PC-3 (cell line): ENCODE measurements at regions not wholly inside any gene's neighbourhood (a gene's known extent, or its start where the extent isn't known, plus 50 kb on each side); places are given as distances from the start of the nearest gene placed in this dataset.
"Not testable (repeated sequence)": the region's sequence is repeated elsewhere in the genome, so short reads cannot be mapped to it uniquely, and the experiment has no call there.

Source experiments
- ATAC-seq: fragments of 200-7000 bp; cut with Tn5 transposase; 2 replicates; pipeline ENCODE4 v1.9.1; 2020; ENCODE audit warnings: mild to moderate bottlenecking, moderate library complexity
- BruUV-seq: library from RNA; stranded (reverse); fragments of 400-500 nt; replicated peaks from 2 replicates; lab custom pipeline; 2021; lab: Mats Ljungman, UMichigan
- CTCF ChIA-PET: fragments of 300-600 bp; sonication (Branson Sonifier 250); formaldehyde crosslinking; loops from one replicate; lab custom pipeline; 2022; ENCODE audit warnings: antibody characterized with exemption; lab: Charles Lee
- POLR2A ChIA-PET: fragments of 300-600 bp; sonication (Branson Sonifier 250); formaldehyde crosslinking; loops from one replicate; lab custom pipeline; 2022; ENCODE audit warnings: antibody characterized with exemption; ENCODE audit not compliant: unreplicated experiment; lab: Charles Lee
- DNase-seq: peaks from one replicate; pipeline ENCODE4 v3.0.0-alpha.2; 2015
- H2AFZ ChIP-seq: fragments of 300-600 bp; sonication (generic); 2 replicates; pipeline ENCODE4 v1.6.0; 2016; ENCODE audit warnings: antibody characterized with exemption, low read length
- H3F3A ChIP-seq: fragments of 300-600 bp; sonication (generic); one replicate; pipeline ENCODE4 v1.6.0; 2017; ENCODE audit warnings: antibody characterized with exemption, low read length, control low read depth, mild to moderate bottlenecking; ENCODE audit not compliant: unreplicated experiment
- H3K27ac ChIP-seq: fragments of 300-600 bp; sonication (generic); 2 replicates; pipeline ENCODE4 v1.5.1; 2016; ENCODE audit warnings: mild to moderate bottlenecking, low read length
- H3K27me3 ChIP-seq: fragments of 300-600 bp; sonication (generic); 2 replicates; pipeline ENCODE4 v1.6.1; 2016; ENCODE audit warnings: low read length, mixed read lengths
- H3K36me3 ChIP-seq: fragments of 300-600 bp; sonication (generic); 2 replicates; pipeline ENCODE4 v1.6.1; 2016; ENCODE audit warnings: low read depth, mixed run types, low read length, mixed read lengths
- H3K4me1 ChIP-seq: fragments of 300-600 bp; sonication (generic); 2 replicates; pipeline ENCODE4 v1.5.1; 2016; ENCODE audit warnings: low read length; ENCODE audit not compliant: insufficient read depth
- H3K4me2 ChIP-seq: fragments of 300-600 bp; sonication (generic); 2 replicates; pipeline ENCODE4 v1.6.0; 2016; ENCODE audit warnings: low read length
- H3K4me3 ChIP-seq: fragments of 300-600 bp; sonication (generic); 2 replicates; pipeline ENCODE4 v1.5.1; 2016; ENCODE audit warnings: mild to moderate bottlenecking, low read length, mixed read lengths
- H3K79me2 ChIP-seq: fragments of 300-600 bp; sonication (generic); 2 replicates; pipeline ENCODE4 v1.6.1; 2017; ENCODE audit warnings: low read length, mixed read lengths
- H3K9ac ChIP-seq: fragments of 300-600 bp; sonication (generic); 2 replicates; pipeline ENCODE4 v1.6.0; 2016; ENCODE audit warnings: mild to moderate bottlenecking, low read length
- H3K9me2 ChIP-seq: fragments of 300-600 bp; sonication (generic); replicated peaks from 2 replicates; pipeline ENCODE4 v1.6.1; 2016; ENCODE audit warnings: mixed run types, low read length, mixed read lengths
- H3K9me3 ChIP-seq: fragments of 300-600 bp; sonication (generic); 2 replicates; pipeline ENCODE4 v1.6.1; 2016; ENCODE audit warnings: low read length, mixed read lengths
- H4K20me1 ChIP-seq: fragments of 300-600 bp; sonication (generic); 2 replicates; pipeline ENCODE4 v1.6.1; 2016; ENCODE audit warnings: low read length, mixed read lengths
- EZH2 ChIP-seq: fragments of 300-600 bp; sonication (generic); IDR thresholded peaks from one replicate; pipeline ENCODE4 v1.6.1; 2017; ENCODE audit warnings: antibody characterized with exemption, mild to moderate bottlenecking, low read length; ENCODE audit not compliant: unreplicated experiment
- EZH2phosphoT487 ChIP-seq: fragments of 300-600 bp; sonication (generic); IDR thresholded peaks from 2 replicates; pipeline ENCODE4 v1.6.1; 2018; ENCODE audit warnings: mild to moderate bottlenecking, antibody characterized with exemption, low read length, borderline replicate concordance
- intact Hi-C: fragments of 100-400 bp; cut with micrococcal nuclease; formaldehyde crosslinking; loops from 2 replicates; pipeline ENCODE4 v1.9.0; 2023
- TF ChIP-seq, protein P1 (sequence below): fragments of 300-600 bp; sonication (generic); conservative IDR thresholded peaks from 2 replicates; pipeline ENCODE4 v1.5.1; 2017; ENCODE audit warnings: antibody characterized with exemption, low read depth, mild to moderate bottlenecking, low read length

DNA sequence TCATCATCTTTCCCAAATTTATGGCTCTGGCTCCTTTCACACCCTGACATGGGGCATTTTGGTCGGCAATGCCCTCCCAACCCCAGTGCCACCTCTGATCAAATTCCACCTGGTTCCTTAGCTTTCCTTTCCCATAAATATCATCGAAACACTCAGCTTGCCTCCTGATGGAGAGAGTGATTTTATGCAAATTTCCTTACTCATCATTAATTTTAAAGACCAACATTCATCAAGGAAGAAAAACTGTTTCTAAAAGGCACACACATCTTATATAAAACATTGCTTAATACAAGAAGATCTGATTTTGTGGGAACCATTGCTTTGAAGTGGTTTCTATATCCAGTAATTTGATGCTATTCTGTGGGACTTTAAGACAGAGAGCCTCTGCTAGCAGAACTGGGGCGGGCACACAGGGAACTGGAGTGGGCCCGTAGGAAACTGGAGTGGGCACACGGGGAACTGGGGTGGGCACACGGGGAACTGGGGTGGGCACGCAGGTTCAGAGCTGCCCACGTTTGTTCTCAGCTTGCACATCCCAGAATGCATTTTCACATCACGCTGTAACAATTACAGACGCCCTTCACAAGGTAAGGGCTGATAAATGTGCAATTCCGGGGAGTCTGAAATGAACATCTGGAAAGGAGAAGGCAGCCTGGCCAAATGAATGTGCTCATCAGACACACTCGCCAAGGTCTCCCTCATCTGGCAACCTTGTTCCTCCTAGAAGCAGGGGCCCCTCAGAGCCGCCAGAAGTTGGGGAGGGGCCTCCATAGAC lies 174.2 kb downstream of the RTP5 start:
- BruUV-seq: no TSS peak
- intact Hi-C loops: no loop called here
- H3K27ac ChIP-seq: no peak overlapping the region
- no peaks in the 10 kb centered on the region for H4K20me1 ChIP-seq
- H3K4me3 ChIP-seq: no peak overlapping the region
- no peak overlapping the region for H3K4me2 ChIP-seq
- no peak overlapping the region for H2AFZ ChIP-seq
- ChIA-PET POLR2A (no interaction called here), CTCF (no interaction called here)
- peaks cover 6% of the 10 kb centered on the region; the same call in 1 of the 2 replicates for H3K27me3 ChIP-seq
- no peak overlapping the region for H3K9ac ChIP-seq
- H3F3A ChIP-seq: no peaks in the 10 kb centered on the region
- DNase-seq (no peak), ATAC-seq (no peak)
- H3K4me1 ChIP-seq: no peaks in the 10 kb centered on the region
- H3K36me3 ChIP-seq: no peaks in the 10 kb centered on the region
- no peaks in the 10 kb centered on the region for H3K79me2 ChIP-seq
- no peaks in the 10 kb centered on the region for H3K9me2 ChIP-seq
- TF ChIP-seq EZH2: no peak
- no peak for TF ChIP-seq EZH2phosphoT487
- TF ChIP-seq, protein P1, sequence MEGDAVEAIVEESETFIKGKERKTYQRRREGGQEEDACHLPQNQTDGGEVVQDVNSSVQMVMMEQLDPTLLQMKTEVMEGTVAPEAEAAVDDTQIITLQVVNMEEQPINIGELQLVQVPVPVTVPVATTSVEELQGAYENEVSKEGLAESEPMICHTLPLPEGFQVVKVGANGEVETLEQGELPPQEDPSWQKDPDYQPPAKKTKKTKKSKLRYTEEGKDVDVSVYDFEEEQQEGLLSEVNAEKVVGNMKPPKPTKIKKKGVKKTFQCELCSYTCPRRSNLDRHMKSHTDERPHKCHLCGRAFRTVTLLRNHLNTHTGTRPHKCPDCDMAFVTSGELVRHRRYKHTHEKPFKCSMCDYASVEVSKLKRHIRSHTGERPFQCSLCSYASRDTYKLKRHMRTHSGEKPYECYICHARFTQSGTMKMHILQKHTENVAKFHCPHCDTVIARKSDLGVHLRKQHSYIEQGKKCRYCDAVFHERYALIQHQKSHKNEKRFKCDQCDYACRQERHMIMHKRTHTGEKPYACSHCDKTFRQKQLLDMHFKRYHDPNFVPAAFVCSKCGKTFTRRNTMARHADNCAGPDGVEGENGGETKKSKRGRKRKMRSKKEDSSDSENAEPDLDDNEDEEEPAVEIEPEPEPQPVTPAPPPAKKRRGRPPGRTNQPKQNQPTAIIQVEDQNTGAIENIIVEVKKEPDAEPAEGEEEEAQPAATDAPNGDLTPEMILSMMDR: no peak
- H3K9me3 ChIP-seq: no peaks in the 10 kb centered on the region

DNA sequence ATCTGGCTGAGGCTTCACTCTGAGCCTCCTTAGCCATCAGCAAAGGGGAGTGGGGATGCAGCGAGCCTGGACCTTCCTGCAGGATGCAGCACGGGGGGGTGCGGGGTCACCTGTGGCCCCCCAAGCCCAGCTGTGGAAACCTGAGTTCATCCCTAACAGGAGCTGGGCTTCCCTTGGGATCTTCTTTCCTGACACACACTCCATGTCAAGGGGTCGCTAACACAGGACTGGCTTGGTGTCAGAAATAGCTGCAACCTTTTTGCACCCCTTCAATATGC lies 174.7 kb downstream of the RTP5 start:
- 0 out of 2 replicates have a peak, but pooled peaks cover 4% of the 10 kb centered on the region for H3K27me3 ChIP-seq
- no peak for ATAC-seq

DNA sequence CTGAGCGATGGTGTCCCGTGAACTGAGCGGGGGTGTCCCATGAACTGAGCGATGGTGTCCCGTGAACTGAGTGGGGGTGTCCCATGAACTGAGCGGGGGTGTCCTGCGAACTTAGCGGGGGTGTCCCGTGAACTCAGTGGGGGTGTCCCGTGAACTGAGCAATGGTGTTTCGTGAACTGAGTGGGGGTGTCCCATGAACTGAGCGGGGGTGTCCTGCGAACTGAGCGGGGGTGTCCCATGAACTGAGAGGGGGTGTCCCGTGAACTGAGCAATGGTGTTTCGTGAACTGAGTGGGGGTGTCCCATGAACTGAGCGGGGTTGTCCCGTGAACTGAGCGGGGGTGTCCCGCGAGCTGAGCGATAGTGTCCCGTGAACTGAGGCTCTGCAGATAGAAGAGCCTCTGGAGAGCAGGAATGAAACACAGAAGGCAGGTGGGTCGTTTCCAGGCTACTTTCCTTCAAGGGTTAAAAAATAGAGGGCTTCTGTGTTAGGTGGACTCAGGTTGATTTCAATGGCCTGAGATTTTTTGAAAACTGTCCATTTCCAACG lies 176.1 kb downstream of the RTP5 start:
- H3K9me2 ChIP-seq, H3F3A ChIP-seq, POLR2A ChIA-PET, H3K9ac ChIP-seq, H2AFZ ChIP-seq, H3K4me1 ChIP-seq, H3K79me2 ChIP-seq, ATAC-seq, H3K36me3 ChIP-seq, H3K4me2 ChIP-seq, H3K9me3 ChIP-seq, DNase-seq, H3K4me3 ChIP-seq, intact Hi-C loops, BruUV-seq, CTCF ChIA-PET, H3K27me3 ChIP-seq, H3K27ac ChIP-seq, H4K20me1 ChIP-seq: not testable (repeated sequence)

More for the DNA sequence above, 174.7 kb downstream of the RTP5 start:
- ChIA-PET POLR2A (no interaction called here), CTCF (no interaction called here)
- Histone ChIP-seq H3K36me3 (no peaks in the 10 kb centered on the region), H3K9me3 (no peaks in the 10 kb centered on the region), H3K9me2 (no peaks in the 10 kb centered on the region), H4K20me1 (no peaks in the 10 kb centered on the region), H3K27ac (no peak overlapping the region), H3K9ac (no peak overlapping the region), H2AFZ (no peak overlapping the region), H3K79me2 (no peaks in the 10 kb centered on the region), H3F3A (no peaks in the 10 kb centered on the region), H3K4me3 (no peak overlapping the region), H3K4me2 (no peak overlapping the region), H3K4me1 (no peaks in the 10 kb centered on the region)
- intact Hi-C loops: no loop called here
- no TSS peak for BruUV-seq
- TF ChIP-seq EZH2phosphoT487 (no peak), EZH2 (no peak)
- TF ChIP-seq, protein P1: no peak
- DNase-seq: no peak
